Neural progenitor cell (in vitro differentiated cells): ENCODE measurements at regions not wholly inside any gene's neighbourhood (a gene's known extent, or its start where the extent isn't known, plus 50 kb on each side); places are given as distances from the start of the nearest gene placed in this dataset.

Experiments used
- EZH2 ChIP-seq: fragments of 200-600 bp; sonication (generic); IDR thresholded peaks from 2 replicates; pipeline ENCODE4 v1.6.1; 2017; ENCODE audit warnings: antibody characterized with exemption, mild to moderate bottlenecking, moderate library complexity
- EZH2phosphoT487 ChIP-seq: fragments of 200-600 bp; sonication (generic); IDR thresholded peaks from 2 replicates; pipeline ENCODE4 v1.6.1; 2017; ENCODE audit warnings: antibody characterized with exemption
- TF ChIP-seq, protein P1 (sequence below): fragments of 200-600 bp; sonication (generic); IDR thresholded peaks from 2 replicates; pipeline ENCODE4 v1.5.1; 2017; ENCODE audit warnings: antibody characterized with exemption, mild to moderate bottlenecking

DNA sequence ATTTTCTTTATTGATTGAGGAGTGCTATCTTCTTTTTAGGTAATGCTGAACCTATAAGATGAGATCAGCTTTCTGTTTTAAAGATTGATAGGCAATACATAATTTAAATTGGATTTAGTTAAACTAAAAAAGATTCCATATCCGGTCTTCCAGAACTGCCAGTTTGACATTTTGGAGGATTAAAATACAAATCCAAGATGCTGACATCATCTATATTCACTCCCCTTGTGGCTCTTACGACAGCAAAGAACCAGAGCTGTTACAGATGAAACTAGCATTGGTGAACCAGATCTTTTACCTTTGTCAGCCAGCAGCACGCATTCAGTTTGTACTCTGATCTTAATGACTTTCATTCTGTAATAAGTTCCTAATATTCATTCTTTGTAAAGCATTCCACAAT is 218.7 kb downstream of the ZIC4 start:
- TF ChIP-seq, protein P1, sequence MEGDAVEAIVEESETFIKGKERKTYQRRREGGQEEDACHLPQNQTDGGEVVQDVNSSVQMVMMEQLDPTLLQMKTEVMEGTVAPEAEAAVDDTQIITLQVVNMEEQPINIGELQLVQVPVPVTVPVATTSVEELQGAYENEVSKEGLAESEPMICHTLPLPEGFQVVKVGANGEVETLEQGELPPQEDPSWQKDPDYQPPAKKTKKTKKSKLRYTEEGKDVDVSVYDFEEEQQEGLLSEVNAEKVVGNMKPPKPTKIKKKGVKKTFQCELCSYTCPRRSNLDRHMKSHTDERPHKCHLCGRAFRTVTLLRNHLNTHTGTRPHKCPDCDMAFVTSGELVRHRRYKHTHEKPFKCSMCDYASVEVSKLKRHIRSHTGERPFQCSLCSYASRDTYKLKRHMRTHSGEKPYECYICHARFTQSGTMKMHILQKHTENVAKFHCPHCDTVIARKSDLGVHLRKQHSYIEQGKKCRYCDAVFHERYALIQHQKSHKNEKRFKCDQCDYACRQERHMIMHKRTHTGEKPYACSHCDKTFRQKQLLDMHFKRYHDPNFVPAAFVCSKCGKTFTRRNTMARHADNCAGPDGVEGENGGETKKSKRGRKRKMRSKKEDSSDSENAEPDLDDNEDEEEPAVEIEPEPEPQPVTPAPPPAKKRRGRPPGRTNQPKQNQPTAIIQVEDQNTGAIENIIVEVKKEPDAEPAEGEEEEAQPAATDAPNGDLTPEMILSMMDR = no peak
- TF ChIP-seq EZH2phosphoT487 = no peak
- no peak for TF ChIP-seq EZH2
